ENCODE measurements at regions not wholly inside any gene's neighbourhood (a gene's known extent, or its start where the extent isn't known, plus 50 kb on each side); places are given as distances from the start of the nearest gene placed in this dataset.

GRCh38 chr5:73321757-73322436 lies 126.7 kb downstream of the FOXD1 start:
- ChIA-PET SMC1A (ENCODE audit: uncharacterized antibody, unreplicated experiment) (interaction anchor here (1.1 kb wide), 1 partner anchor 11 kb away, joined by 3 read pairs; no protein-coding TSS in a partner anchor), CTCF (interaction anchor here (0.6 to 0.7 kb wide), 2 partner anchors 103 to 129 kb away, joined by 3 to 4 read pairs; no protein-coding TSS in a partner anchor), POLR2A (interaction anchor here (0.6 to 0.7 kb wide), 2 partner anchors 22 to 1254 kb away, joined by 3 to 6 read pairs; no protein-coding TSS in a partner anchor), RAD21 (ENCODE audit: unreplicated experiment) (no interaction called here)
- WGBS (ENCODE audit: insufficient coverage, insufficient replicate concordance, low lambda C conversion rate, missing lambda C conversion rate): 31% methylated on average over 5 of the region's 5 CpGs
- Histone ChIP-seq H3K36me3 (ENCODE audit: control insufficient read depth in 2 of 2, insufficient read depth in 2 of 2, low read length in 1 of 2) (no peaks in the 10 kb centered on the region), H3K9ac (ENCODE audit: control insufficient read depth, insufficient read depth, low read length) (no peak overlapping the region), H4K20me1 (ENCODE audit: control insufficient read depth, insufficient read depth) (no peaks in the 10 kb centered on the region), H2AFZ (ENCODE audit: control insufficient read depth, low read depth, low read length) (no peak overlapping the region), H3K27me3 (replicated peaks in 1 of 2; ENCODE audit: control insufficient read depth in 2 of 2, insufficient read depth in 2 of 2, low read length in 1 of 2) (peaks cover 0 to 5% of the 10 kb centered on the region in 2 experiments; a peak in 2 of 4 replicates), H3K27ac (ENCODE audit: control insufficient read depth, insufficient read depth) (no peak overlapping the region), H3K79me2 (ENCODE audit: control insufficient read depth, insufficient read depth, low read length) (no peaks in the 10 kb centered on the region), H3K4me2 (ENCODE audit: control insufficient read depth, insufficient read depth) (no peak overlapping the region), H3K4me1 (ENCODE audit: control insufficient read depth, insufficient read depth, low read length) (no peaks in the 10 kb centered on the region), H3K9me3 (replicated peaks; ENCODE audit: control insufficient read depth, insufficient read depth, low read length) (no peaks in the 10 kb centered on the region), H3K4me3 (no peak overlapping the region)
- intact Hi-C loops (cut with micrococcal nuclease; ENCODE audit: unreplicated experiment) (no loop called here), in situ Hi-C loops (cut with MboI) (no loop called here)
- TF ChIP-seq CHD4 (IDR thresholded peaks at IDR 0.05): no peak
- no peak for TF ChIP-seq SIX5 (IDR thresholded peaks at IDR 0.05; ENCODE audit: low read depth, low read length, severe bottlenecking)
- no peak for TF ChIP-seq SMC3 (IDR thresholded peaks at IDR 0.05; ENCODE audit: borderline replicate concordance, low read length)
- no peak for TF ChIP-seq NR2C2 (IDR thresholded peaks at IDR 0.05; ENCODE audit: borderline replicate concordance, control insufficient read depth, insufficient read length, low read depth)
- TF ChIP-seq CBX5 (IDR thresholded peaks at IDR 0.05; ENCODE audit: low read depth): no peak
- TF ChIP-seq SMAD1 (IDR thresholded peaks at IDR 0.05; ENCODE audit: low read depth, partially characterized antibody): no peak
- TF ChIP-seq RELA (IDR thresholded peaks at IDR 0.05; ENCODE audit: borderline replicate concordance, partially characterized antibody): no peak
- TF ChIP-seq ETV6 (conservative IDR thresholded peaks at IDR 0.05 in 1 of 2, IDR thresholded peaks at IDR 0.05 in 1 of 2; ENCODE audit: borderline replicate concordance in 1 of 2, low read depth in 1 of 2): no peak
- no peak for TF ChIP-seq CBFB (IDR thresholded peaks at IDR 0.05; ENCODE audit: low read depth)
- TF ChIP-seq EZH2 (IDR thresholded peaks at IDR 0.05; ENCODE audit: borderline replicate concordance, control insufficient read depth, low read depth, low read length): no peak
- no peak for TF ChIP-seq ZNF687 (IDR thresholded peaks at IDR 0.05)
- no peak for TF ChIP-seq TBL1XR1 (IDR thresholded peaks at IDR 0.05; ENCODE audit: low read depth, low read length)
- no peak for TF ChIP-seq TCF12 (IDR thresholded peaks at IDR 0.05; ENCODE audit: low read depth, low read length)
- TF ChIP-seq SPI1 (IDR thresholded peaks at IDR 0.05; ENCODE audit: borderline replicate concordance, insufficient read depth, low read depth, low read length): no peak
- ATAC-seq (no peak), FAIRE-seq (no peak), DNase-seq (ENCODE audit: low read depth, low spot score) (no peak)
- BruUV-seq (replicated peaks): no TSS peak
